DND-41 (cell line): ENCODE measurements at regions not wholly inside any gene's neighbourhood (a gene's known extent, or its start where the extent isn't known, plus 50 kb on each side); places are given as distances from the start of the nearest gene placed in this dataset.

Experiments used
- EZH2 ChIP-seq: IDR thresholded peaks from 3 replicates; pipeline ENCODE4 v1.6.1; 2012; ENCODE audit warnings: borderline replicate concordance, low read depth, mild to moderate bottlenecking, moderate library complexity, low read length, inconsistent platforms; ENCODE audit not compliant: severe bottlenecking
- TF ChIP-seq, protein P1 (sequence below): IDR thresholded peaks from 2 replicates; pipeline ENCODE4 v1.5.1; 2012; ENCODE audit warnings: borderline replicate concordance, low read length, moderate library complexity, mild to moderate bottlenecking; ENCODE audit not compliant: poor library complexity, severe bottlenecking; ENCODE audit errors: extremely low read depth

DNA sequence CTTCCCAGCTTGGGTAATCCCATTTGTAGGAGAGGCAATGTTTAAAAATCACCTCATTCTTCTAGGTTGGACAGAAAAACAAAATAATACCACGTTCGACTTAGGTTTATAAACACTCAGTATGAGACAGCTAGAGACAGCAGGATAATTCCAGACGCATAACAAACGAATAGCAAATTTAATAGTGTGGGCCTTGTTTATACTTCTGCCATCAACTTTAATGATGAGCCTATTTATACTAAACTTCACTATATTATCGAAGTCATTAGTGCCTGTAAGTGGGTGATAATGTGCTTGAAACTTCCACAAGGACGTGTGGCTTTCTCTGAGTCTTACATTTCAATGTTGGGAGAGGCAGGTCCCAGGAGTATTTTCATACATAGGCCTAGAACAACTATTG, 255.7 kb upstream of the PPARGC1A start:
- no peak for TF ChIP-seq EZH2
- TF ChIP-seq, protein P1, sequence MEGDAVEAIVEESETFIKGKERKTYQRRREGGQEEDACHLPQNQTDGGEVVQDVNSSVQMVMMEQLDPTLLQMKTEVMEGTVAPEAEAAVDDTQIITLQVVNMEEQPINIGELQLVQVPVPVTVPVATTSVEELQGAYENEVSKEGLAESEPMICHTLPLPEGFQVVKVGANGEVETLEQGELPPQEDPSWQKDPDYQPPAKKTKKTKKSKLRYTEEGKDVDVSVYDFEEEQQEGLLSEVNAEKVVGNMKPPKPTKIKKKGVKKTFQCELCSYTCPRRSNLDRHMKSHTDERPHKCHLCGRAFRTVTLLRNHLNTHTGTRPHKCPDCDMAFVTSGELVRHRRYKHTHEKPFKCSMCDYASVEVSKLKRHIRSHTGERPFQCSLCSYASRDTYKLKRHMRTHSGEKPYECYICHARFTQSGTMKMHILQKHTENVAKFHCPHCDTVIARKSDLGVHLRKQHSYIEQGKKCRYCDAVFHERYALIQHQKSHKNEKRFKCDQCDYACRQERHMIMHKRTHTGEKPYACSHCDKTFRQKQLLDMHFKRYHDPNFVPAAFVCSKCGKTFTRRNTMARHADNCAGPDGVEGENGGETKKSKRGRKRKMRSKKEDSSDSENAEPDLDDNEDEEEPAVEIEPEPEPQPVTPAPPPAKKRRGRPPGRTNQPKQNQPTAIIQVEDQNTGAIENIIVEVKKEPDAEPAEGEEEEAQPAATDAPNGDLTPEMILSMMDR, result no peak
